HCT116 (cell line): ENCODE measurements at regions not wholly inside any gene's neighbourhood (a gene's known extent, or its start where the extent isn't known, plus 50 kb on each side); places are given as distances from the start of the nearest gene placed in this dataset.

Experiments used
- ATAC-seq: fragments of 200-7000 bp; cut with Tn5 transposase; 2 replicates; pipeline ENCODE4 v1.9.1; 2020; ENCODE audit warnings: mild to moderate bottlenecking, moderate library complexity
- BruUV-seq: library from RNA; stranded (reverse); fragments of 400-500 nt; replicated peaks from 2 replicates; lab custom pipeline; 2021; lab: Mats Ljungman, UMichigan
- CTCF ChIA-PET: fragments of 300-600 bp; sonication (Branson Sonifier 250); formaldehyde crosslinking; loops from one replicate; lab custom pipeline; 2021; ENCODE audit warnings: antibody characterized with exemption; lab: Charles Lee
- POLR2A ChIA-PET: fragments of 300-600, 350-600 bp; sonication (Branson Sonifier 250); formaldehyde crosslinking; loops from one replicate; lab custom pipeline; 2021; ENCODE audit warnings: antibody characterized with exemption; lab: Charles Lee
- RAD21 ChIA-PET, 2 experiments: fragments of 300-600 bp; sonication (Branson Sonifier 250); formaldehyde crosslinking; loops; one replicate each; lab custom pipeline; 2023; ENCODE audit warnings: low total read pairs in 2 of 2; ENCODE audit not compliant: uncharacterized antibody in 2 of 2, unreplicated experiment in 2 of 2, low non-redundant PET in 1 of 2; lab: Charles Lee
- DNase-seq: peaks from one replicate; pipeline ENCODE4 v3.0.0-alpha.2; 2010; ENCODE audit warnings: low read depth, low spot score
- H2AFZ ChIP-seq: fragments of 200-600 bp; shearing (Covaris generic), sonication (generic); 2 replicates; pipeline ENCODE4 v1.6.1; 2017; ENCODE audit warnings: low read depth, mixed run types, mixed read lengths, antibody characterized with exemption, low read length; ENCODE audit not compliant: poor library complexity, severe bottlenecking
- H3K27ac ChIP-seq: 2 replicates; pipeline ENCODE4 v1.5.1; 2012; ENCODE audit warnings: low read depth, low read length
- H3K27me3 ChIP-seq: fragments of 200-600 bp; sonication (generic); 2 replicates; pipeline ENCODE4 v1.6.1; 2016; ENCODE audit warnings: mixed run types, low read length, mixed read lengths; ENCODE audit not compliant: insufficient read depth
- H3K36me3 ChIP-seq, 2 experiments: fragments of 200-500 bp in 1 of 2; fragments of 200-600 bp in 1 of 2; sonication (Bioruptor generic) in 1 of 2; sonication (generic) in 1 of 2; 2 replicates each; pipeline versions ENCODE4 v1.5.1 to v1.6.1; 2014 to 2016; ENCODE audit warnings: low read length in 2 of 2, inconsistent platforms in 1 of 2, mixed read lengths in 1 of 2, mixed run types in 1 of 2; ENCODE audit not compliant: insufficient read depth in 2 of 2, control insufficient read depth in 1 of 2
- H3K4me1 ChIP-seq, 2 experiments: fragments of 200-600 bp in 1 of 2; sonication (generic) in 1 of 2; 2 replicates each; pipeline versions ENCODE4 v1.5.1 to v1.6.1; 2012 to 2017; ENCODE audit warnings: low read length in 2 of 2, inconsistent platforms in 1 of 2, mild to moderate bottlenecking in 1 of 2, mixed read lengths in 1 of 2, mixed run types in 1 of 2, moderate library complexity in 1 of 2; ENCODE audit not compliant: insufficient read depth in 2 of 2, control insufficient read depth in 1 of 2
- H3K4me2 ChIP-seq: fragments of 200-600 bp; sonication (generic); 2 replicates; pipeline ENCODE4 v1.6.1; 2017; ENCODE audit warnings: mixed run types, low read length, mixed read lengths
- H3K4me3 ChIP-seq, 2 experiments: fragments of 200-600 bp in 1 of 2; sonication (generic) in 1 of 2; replicated peaks in 1 of 2; 2 replicates each; pipeline ENCODE4 v1.5.1; 2011 to 2016; ENCODE audit warnings: low read length in 2 of 2, control low read depth in 1 of 2, low read depth in 1 of 2, mild to moderate bottlenecking in 1 of 2, mixed read lengths in 1 of 2, mixed run types in 1 of 2
- H3K79me2 ChIP-seq: fragments of 200-600 bp; sonication (generic); 2 replicates; pipeline ENCODE4 v1.6.1; 2017; ENCODE audit warnings: mild to moderate bottlenecking, mixed run types, low read length, moderate library complexity, mixed read lengths; ENCODE audit not compliant: insufficient read depth
- H3K9ac ChIP-seq: fragments of 200-600 bp; sonication (generic); 2 replicates; pipeline ENCODE4 v1.6.1; 2016; ENCODE audit warnings: low read length, mixed read lengths
- H3K9me2 ChIP-seq: fragments of 200-600 bp; sonication (generic), shearing (Covaris generic); 2 replicates; pipeline ENCODE4 v1.6.1; 2017; ENCODE audit warnings: mixed run types, mild to moderate bottlenecking, moderate library complexity; ENCODE audit not compliant: insufficient read depth
- H3K9me3 ChIP-seq, 2 experiments: fragments of 200-500 bp in 1 of 2; fragments of 200-600 bp in 1 of 2; sonication (Bioruptor generic) in 1 of 2; sonication (generic) in 1 of 2; 2 replicates each; pipeline ENCODE4 v1.6.1; 2014 to 2017; ENCODE audit warnings: low read length in 2 of 2, mixed read lengths in 2 of 2, inconsistent platforms in 1 of 2, low read depth in 1 of 2, mild to moderate bottlenecking in 1 of 2, mixed run types in 1 of 2, moderate library complexity in 1 of 2; ENCODE audit not compliant: control insufficient read depth in 1 of 2, insufficient read depth in 1 of 2
- H4K20me1 ChIP-seq: fragments of 200-600 bp; sonication (generic), shearing (Covaris generic); 2 replicates; pipeline ENCODE4 v1.6.1; 2017; ENCODE audit warnings: mixed run types, mild to moderate bottlenecking, moderate library complexity; ENCODE audit not compliant: insufficient read depth
- CBX3 ChIP-seq: IDR thresholded peaks from 2 replicates; pipeline ENCODE4 v1.6.1; 2012; ENCODE audit warnings: low read depth
- EGR1 ChIP-seq: IDR thresholded peaks from 2 replicates; pipeline ENCODE4 v1.6.1; 2012; ENCODE audit warnings: low read depth
- ELF1 ChIP-seq: IDR thresholded peaks from 2 replicates; pipeline ENCODE4 v1.6.1; 2012; ENCODE audit warnings: low read depth, borderline replicate concordance
- EZH2 ChIP-seq: fragments of 200-600 bp; sonication (generic); IDR thresholded peaks from 2 replicates; pipeline ENCODE4 v1.6.1; 2017; ENCODE audit warnings: antibody characterized with exemption, mixed run types
- JUND ChIP-seq: IDR thresholded peaks from 2 replicates; pipeline ENCODE4 v1.6.1; 2012
- POLR2A ChIP-seq: IDR thresholded peaks from 2 replicates; pipeline ENCODE4 v1.7.0; 2011; ENCODE audit warnings: borderline replicate concordance; ENCODE audit not compliant: insufficient read depth, insufficient read length; ENCODE audit errors: extremely low read depth
- RAD21 ChIP-seq: IDR thresholded peaks from 2 replicates; pipeline ENCODE4 v1.6.1; 2012; ENCODE audit warnings: low read depth, mild to moderate bottlenecking
- SIN3A ChIP-seq: IDR thresholded peaks from 2 replicates; pipeline ENCODE4 v1.6.1; 2012; ENCODE audit warnings: low read depth
- SP1 ChIP-seq: IDR thresholded peaks from 2 replicates; pipeline ENCODE4 v1.6.1; 2012; ENCODE audit warnings: low read depth
- SRF ChIP-seq: IDR thresholded peaks from 2 replicates; pipeline ENCODE4 v1.6.1; 2012; ENCODE audit warnings: low read depth
- TCF7L2 ChIP-seq: IDR thresholded peaks from 2 replicates; pipeline ENCODE4 v1.7.0; 2011; ENCODE audit warnings: borderline replicate concordance, inconsistent platforms; ENCODE audit not compliant: insufficient read depth, insufficient read length; ENCODE audit errors: extremely low read depth
- YY1 ChIP-seq: IDR thresholded peaks from 2 replicates; pipeline ENCODE4 v1.6.1; 2011; ENCODE audit warnings: low read length, low read depth, moderate library complexity, mild to moderate bottlenecking; ENCODE audit not compliant: insufficient replicate concordance; ENCODE audit errors: extremely low read depth
- intact Hi-C: fragments of 100-400 bp; cut with micrococcal nuclease; formaldehyde crosslinking; loops from 2 replicates; pipeline ENCODE4 v1.10.0; 2022
- TF ChIP-seq, protein P1 (sequence below): IDR thresholded peaks from 2 replicates; pipeline ENCODE4 v1.6.1; 2012
- TF ChIP-seq, protein P2 (sequence below): IDR thresholded peaks from 2 replicates; pipeline ENCODE4 v1.6.1; 2012
- TF ChIP-seq, protein P3 (sequence below): IDR thresholded peaks from 2 replicates; pipeline ENCODE4 v1.6.1; 2011; ENCODE audit warnings: mild to moderate bottlenecking, low read length, moderate library complexity; ENCODE audit not compliant: insufficient replicate concordance; ENCODE audit errors: extremely low read depth

DNA sequence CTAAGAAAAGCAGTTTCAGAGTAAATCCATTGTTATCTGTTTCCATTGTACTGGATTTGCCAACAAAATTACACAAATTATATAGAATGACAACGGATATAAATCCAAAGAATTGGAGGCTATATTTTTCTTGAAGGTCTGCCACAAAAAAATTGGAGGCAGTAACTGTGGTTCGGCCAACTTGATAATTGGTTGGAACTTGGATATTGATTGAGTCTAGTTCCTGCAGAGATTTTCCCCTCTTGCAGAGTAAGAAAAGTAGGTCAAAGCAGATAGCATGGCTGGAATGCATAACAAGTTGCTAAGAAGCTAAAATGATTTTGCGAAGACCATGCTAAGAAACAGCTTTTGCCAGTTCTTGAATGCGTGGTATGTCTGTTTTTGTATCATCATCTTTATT, 269.6 kb upstream of the CFAP20DC start:
- CTCF ChIA-PET, result no interaction called here
- TF ChIP-seq, protein P1, sequence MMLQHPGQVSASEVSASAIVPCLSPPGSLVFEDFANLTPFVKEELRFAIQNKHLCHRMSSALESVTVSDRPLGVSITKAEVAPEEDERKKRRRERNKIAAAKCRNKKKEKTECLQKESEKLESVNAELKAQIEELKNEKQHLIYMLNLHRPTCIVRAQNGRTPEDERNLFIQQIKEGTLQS, result no peak
- no peak for TF ChIP-seq SP1
- TF ChIP-seq, protein P2, sequence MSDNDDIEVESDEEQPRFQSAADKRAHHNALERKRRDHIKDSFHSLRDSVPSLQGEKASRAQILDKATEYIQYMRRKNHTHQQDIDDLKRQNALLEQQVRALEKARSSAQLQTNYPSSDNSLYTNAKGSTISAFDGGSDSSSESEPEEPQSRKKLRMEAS, result no peak
- no peak for TF ChIP-seq ELF1
- TF ChIP-seq SIN3A, result no peak
- no peak for TF ChIP-seq EGR1
- TF ChIP-seq CBX3, result no peak
- TF ChIP-seq, protein P3, sequence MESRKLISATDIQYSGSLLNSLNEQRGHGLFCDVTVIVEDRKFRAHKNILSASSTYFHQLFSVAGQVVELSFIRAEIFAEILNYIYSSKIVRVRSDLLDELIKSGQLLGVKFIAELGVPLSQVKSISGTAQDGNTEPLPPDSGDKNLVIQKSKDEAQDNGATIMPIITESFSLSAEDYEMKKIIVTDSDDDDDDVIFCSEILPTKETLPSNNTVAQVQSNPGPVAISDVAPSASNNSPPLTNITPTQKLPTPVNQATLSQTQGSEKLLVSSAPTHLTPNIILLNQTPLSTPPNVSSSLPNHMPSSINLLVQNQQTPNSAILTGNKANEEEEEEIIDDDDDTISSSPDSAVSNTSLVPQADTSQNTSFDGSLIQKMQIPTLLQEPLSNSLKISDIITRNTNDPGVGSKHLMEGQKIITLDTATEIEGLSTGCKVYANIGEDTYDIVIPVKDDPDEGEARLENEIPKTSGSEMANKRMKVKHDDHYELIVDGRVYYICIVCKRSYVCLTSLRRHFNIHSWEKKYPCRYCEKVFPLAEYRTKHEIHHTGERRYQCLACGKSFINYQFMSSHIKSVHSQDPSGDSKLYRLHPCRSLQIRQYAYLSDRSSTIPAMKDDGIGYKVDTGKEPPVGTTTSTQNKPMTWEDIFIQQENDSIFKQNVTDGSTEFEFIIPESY, result no peak
- TF ChIP-seq RAD21, result no peak
- TF ChIP-seq TCF7L2, result no peak
- TF ChIP-seq SRF, result no peak
- no peak for TF ChIP-seq JUND
- no peak for TF ChIP-seq POLR2A
- TF ChIP-seq YY1, result no peak
- no peak for TF ChIP-seq EZH2
- TF ChIP-seq, all 23 proteins: peak for 0
- no peaks in the 10 kb centered on the region for H3K36me3 ChIP-seq
- no peak overlapping the region for H3K4me2 ChIP-seq
- ChIA-PET RAD21 (no interaction called here), POLR2A (no interaction called here)
- H3K27me3 ChIP-seq, result no peaks in the 10 kb centered on the region
- intact Hi-C loops, result no loop called here
- ATAC-seq (no peak), DNase-seq (no peak)
- BruUV-seq, result no TSS peak
- no peak overlapping the region for H3K27ac ChIP-seq
- H2AFZ ChIP-seq, result no peak overlapping the region
- no peak overlapping the region for H3K9ac ChIP-seq
- H4K20me1 ChIP-seq, result no peaks in the 10 kb centered on the region
- H3K9me2 ChIP-seq, result no peaks in the 10 kb centered on the region
- no peak overlapping the region for H3K4me3 ChIP-seq
- no peaks in the 10 kb centered on the region for H3K9me3 ChIP-seq
- no peaks in the 10 kb centered on the region for H3K4me1 ChIP-seq
- H3K79me2 ChIP-seq, result no peaks in the 10 kb centered on the region
